ENCODE measurements at regions not wholly inside any gene's neighbourhood (a gene's known extent, or its start where the extent isn't known, plus 50 kb on each side); places are given as distances from the start of the nearest gene placed in this dataset.

DNA sequence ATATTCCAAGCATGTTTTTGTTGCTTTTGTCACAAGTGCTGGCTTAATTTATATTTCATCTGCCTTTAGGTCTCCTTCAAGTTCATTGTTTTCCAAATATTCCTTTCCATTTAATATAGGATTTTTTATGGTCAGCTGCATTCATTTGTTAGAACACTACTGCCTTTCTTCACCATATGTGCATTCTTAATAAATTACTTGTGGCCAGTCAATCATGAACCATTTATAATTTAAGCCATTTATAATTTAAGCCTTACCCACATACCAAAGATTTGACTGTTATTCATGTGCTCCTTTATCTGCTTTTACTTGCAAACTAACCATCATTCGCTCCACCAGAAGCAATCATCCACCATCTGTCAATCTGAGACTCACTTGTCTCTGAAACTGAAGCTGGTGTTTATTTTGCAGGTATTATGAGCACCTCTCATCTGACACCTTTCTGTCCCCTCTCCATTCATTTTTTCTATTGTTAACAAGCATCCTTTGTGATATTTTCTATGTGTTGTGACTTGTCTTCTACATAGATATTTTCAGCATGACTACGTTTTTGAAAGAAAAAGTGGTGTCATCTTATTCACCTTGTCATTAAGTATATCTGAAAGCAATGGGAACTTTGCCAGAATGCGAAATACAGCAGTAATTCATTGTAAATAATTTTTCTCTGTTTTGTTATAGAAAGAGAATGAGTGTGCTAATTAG is 786.8 kb downstream of the KCNJ3 start:
- TF ChIP-seq, protein P1, sequence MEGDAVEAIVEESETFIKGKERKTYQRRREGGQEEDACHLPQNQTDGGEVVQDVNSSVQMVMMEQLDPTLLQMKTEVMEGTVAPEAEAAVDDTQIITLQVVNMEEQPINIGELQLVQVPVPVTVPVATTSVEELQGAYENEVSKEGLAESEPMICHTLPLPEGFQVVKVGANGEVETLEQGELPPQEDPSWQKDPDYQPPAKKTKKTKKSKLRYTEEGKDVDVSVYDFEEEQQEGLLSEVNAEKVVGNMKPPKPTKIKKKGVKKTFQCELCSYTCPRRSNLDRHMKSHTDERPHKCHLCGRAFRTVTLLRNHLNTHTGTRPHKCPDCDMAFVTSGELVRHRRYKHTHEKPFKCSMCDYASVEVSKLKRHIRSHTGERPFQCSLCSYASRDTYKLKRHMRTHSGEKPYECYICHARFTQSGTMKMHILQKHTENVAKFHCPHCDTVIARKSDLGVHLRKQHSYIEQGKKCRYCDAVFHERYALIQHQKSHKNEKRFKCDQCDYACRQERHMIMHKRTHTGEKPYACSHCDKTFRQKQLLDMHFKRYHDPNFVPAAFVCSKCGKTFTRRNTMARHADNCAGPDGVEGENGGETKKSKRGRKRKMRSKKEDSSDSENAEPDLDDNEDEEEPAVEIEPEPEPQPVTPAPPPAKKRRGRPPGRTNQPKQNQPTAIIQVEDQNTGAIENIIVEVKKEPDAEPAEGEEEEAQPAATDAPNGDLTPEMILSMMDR (IDR thresholded peaks at IDR 0.05), result no peak
- no peak for TF ChIP-seq POLR2A (IDR thresholded peaks at IDR 0.05)

Measured in right lobe of liver (tissue), 4 donors.